SK-N-SH (cell line): ENCODE measurements at regions not wholly inside any gene's neighbourhood (a gene's known extent, or its start where the extent isn't known, plus 50 kb on each side); places are given as distances from the start of the nearest gene placed in this dataset.
"Not testable (repeated sequence)": the region's sequence is repeated elsewhere in the genome, so short reads cannot be mapped to it uniquely, and the experiment has no call there.

Experiments used
- CTCF ChIA-PET: fragments of 300-600, 350-600 bp; formaldehyde crosslinking; extraction: SDS; loops from one replicate; lab custom pipeline; 2021; lab: Yijun Ruan, JAX
- POLR2A ChIA-PET: fragments of 350-600 bp; sonication (Branson Sonifier 250); formaldehyde crosslinking; extraction: SDS; loops from one replicate; lab custom pipeline; 2020; ENCODE audit warnings: antibody characterized with exemption, inconsistent platforms; lab: Yijun Ruan, JAX
- DNase-seq: peaks from one replicate; pipeline ENCODE4 v3.0.0; 2012
- H2AFZ ChIP-seq: fragments of 200-600 bp; sonication (generic); 2 replicates; pipeline ENCODE4 v1.8.1; 2016; ENCODE audit warnings: antibody characterized with exemption, mild to moderate bottlenecking, low read depth
- H3F3A ChIP-seq: fragments of 200-600 bp; sonication (generic); replicated peaks from 2 replicates; pipeline ENCODE3; 2016; ENCODE audit warnings: antibody characterized with exemption, mild to moderate bottlenecking; ENCODE audit not compliant: insufficient read depth
- H3K27ac ChIP-seq, 2 experiments: fragments of 200-500 bp in 1 of 2; fragments of 200-600 bp in 1 of 2; sonication (Bioruptor generic) in 1 of 2; sonication (generic), shearing (Covaris generic) in 1 of 2; 2 replicates each; pipeline versions ENCODE4 v1.5.1 to v1.6.1; 2014 to 2016; ENCODE audit warnings: low read depth in 2 of 2, inconsistent platforms in 1 of 2, low read length in 1 of 2, mild to moderate bottlenecking in 1 of 2, mixed read lengths in 1 of 2
- H3K27me3 ChIP-seq: fragments of 200-600 bp; sonication (generic), shearing (Covaris generic); 2 replicates; pipeline ENCODE4 v1.6.1; 2016; ENCODE audit warnings: mixed run types; ENCODE audit not compliant: insufficient read depth
- H3K36me3 ChIP-seq, 2 experiments: fragments of 200-500 bp in 1 of 2; fragments of 200-600 bp in 1 of 2; sonication (Bioruptor generic) in 1 of 2; sonication (generic) in 1 of 2; replicated peaks in 1 of 2; 2 replicates each; pipeline versions ENCODE3 to v1.5.1; 2014 to 2016; ENCODE audit warnings: low read length in 1 of 2, mild to moderate bottlenecking in 1 of 2; ENCODE audit not compliant: insufficient read depth in 2 of 2, control insufficient read depth in 1 of 2
- H3K4me1 ChIP-seq, 2 experiments: fragments of 200-500 bp in 1 of 2; fragments of 200-600 bp in 1 of 2; sonication (Bioruptor generic) in 1 of 2; sonication (generic), shearing (Covaris generic) in 1 of 2; 2 replicates each; pipeline versions ENCODE4 v1.5.1 to v1.6.1; 2014 to 2016; ENCODE audit warnings: low read depth in 1 of 2, low read length in 1 of 2, mixed run types in 1 of 2; ENCODE audit not compliant: insufficient read depth in 2 of 2, control insufficient read depth in 1 of 2
- H3K4me2 ChIP-seq: fragments of 200-600 bp; sonication (generic), shearing (Covaris generic); 2 replicates; pipeline ENCODE4 v1.6.1; 2017; ENCODE audit warnings: mixed run types
- H3K4me3 ChIP-seq, 2 experiments: fragments of 200-500 bp in 1 of 2; fragments of 200-600 bp in 1 of 2; sonication (Bioruptor generic) in 1 of 2; sonication (generic), shearing (Covaris generic) in 1 of 2; 2 replicates each; pipeline versions ENCODE4 v1.5.1 to v1.8.1; 2014 to 2016; ENCODE audit warnings: low read depth in 2 of 2, inconsistent platforms in 1 of 2, low read length in 1 of 2, mild to moderate bottlenecking in 1 of 2, mixed read lengths in 1 of 2, moderate library complexity in 1 of 2
- H3K79me2 ChIP-seq: fragments of 200-600 bp; sonication (generic); 2 replicates; pipeline ENCODE4 v1.8.1; 2017; ENCODE audit warnings: mild to moderate bottlenecking; ENCODE audit not compliant: insufficient read depth
- H3K9ac ChIP-seq: fragments of 200-600 bp; sonication (generic); 2 replicates; pipeline ENCODE4 v1.6.1; 2017; ENCODE audit warnings: mixed run types
- H3K9me2 ChIP-seq: fragments of 200-600 bp; sonication (generic); 2 replicates; pipeline ENCODE4 v1.6.1; 2017; ENCODE audit warnings: mixed run types
- H3K9me3 ChIP-seq: fragments of 200-600 bp; sonication (generic); 2 replicates; pipeline ENCODE4 v1.6.1; 2017; ENCODE audit warnings: mixed run types, mild to moderate bottlenecking, moderate library complexity
- H4K20me1 ChIP-seq: fragments of 200-600 bp; sonication (generic); 2 replicates; pipeline ENCODE4 v1.6.1; 2017; ENCODE audit warnings: mild to moderate bottlenecking, mixed run types; ENCODE audit not compliant: insufficient read depth
- GATA2 ChIP-seq: sonication (generic); formaldehyde crosslinking; IDR thresholded peaks from 2 replicates; pipeline ENCODE4 v1.5.0; 2020; ENCODE audit warnings: mild to moderate bottlenecking, missing genetic modification reagents
- IRF3 ChIP-seq: fragments of 150-350 bp; IDR thresholded peaks from 2 replicates; pipeline ENCODE4 v1.6.1; 2016; ENCODE audit warnings: mild to moderate bottlenecking, low read depth, low read length
- JUND ChIP-seq: IDR thresholded peaks from 2 replicates; pipeline ENCODE4 v1.4.0; 2012
- MEF2A ChIP-seq: IDR thresholded peaks from 2 replicates; pipeline ENCODE4 v1.4.0; 2012; ENCODE audit warnings: low read depth, borderline replicate concordance
- MXI1 ChIP-seq: IDR thresholded peaks from 2 replicates; pipeline ENCODE4 v1.6.1; 2012; ENCODE audit warnings: mild to moderate bottlenecking, low read depth, low read length, improper control_type of control experiment
- RXRA ChIP-seq: IDR thresholded peaks from 2 replicates; pipeline ENCODE4 v1.4.0; 2012; ENCODE audit warnings: low read depth, mild to moderate bottlenecking, borderline replicate concordance
- SIN3A ChIP-seq: IDR thresholded peaks from 2 replicates; pipeline ENCODE4 v1.6.1; 2012; ENCODE audit warnings: low read depth, mild to moderate bottlenecking, low read length, moderate library complexity, borderline replicate concordance
- USF1 ChIP-seq: IDR thresholded peaks from 2 replicates; pipeline ENCODE4 v1.4.0; 2012; ENCODE audit warnings: low read depth, borderline replicate concordance
- YY1 ChIP-seq: IDR thresholded peaks from 2 replicates; pipeline ENCODE4 v1.4.0; 2012; ENCODE audit warnings: low read depth, mild to moderate bottlenecking
- ZBTB33 ChIP-seq: IDR thresholded peaks from 2 replicates; pipeline ENCODE4 v1.4.0; 2012; ENCODE audit warnings: low read depth, borderline replicate concordance
- WGBS: methylation state at CpG from one replicate; pipeline ENCODE4 v1.1.6; 2017; ENCODE audit warnings: low lambda C conversion rate; 5-methylcytosine and 5-hydroxymethylcytosine counted together

GRCh38 chr6:166700871-166701270 lies 73.8 kb upstream of the RPS6KA2 start:
- H4K20me1 ChIP-seq, H3F3A ChIP-seq, DNase-seq, H3K79me2 ChIP-seq, H3K4me3 ChIP-seq, POLR2A ChIA-PET, H2AFZ ChIP-seq, H3K9me2 ChIP-seq, CTCF ChIA-PET, H3K4me1 ChIP-seq, H3K27ac ChIP-seq, H3K4me2 ChIP-seq, H3K9ac ChIP-seq, H3K9me3 ChIP-seq, H3K36me3 ChIP-seq, H3K27me3 ChIP-seq: not testable (repeated sequence)
- 66% methylated on average over 3 of the region's 3 CpGs for WGBS

GRCh38 chr6:166697113-166697512 lies 70.1 kb upstream of the RPS6KA2 start:
- no peaks in the 10 kb centered on the region for H3K9me2 ChIP-seq
- 59% methylated on average over 4 of the region's 4 CpGs for WGBS
- CTCF ChIA-PET: no interaction called here

GRCh38 chr6:166693880-166694279 lies 66.8 kb upstream of the RPS6KA2 start:
- no peak overlapping the region for H3K9ac ChIP-seq
- no peak for DNase-seq
- H3K4me2 ChIP-seq: no peak overlapping the region
- H3K9me2 ChIP-seq: no peaks in the 10 kb centered on the region
- POLR2A ChIA-PET: no interaction called here
- no peak overlapping the region for H2AFZ ChIP-seq
- no peaks in the 10 kb centered on the region for H3K36me3 ChIP-seq
- H4K20me1 ChIP-seq: no peaks in the 10 kb centered on the region
- WGBS: 92% methylated on average over 7 of the region's 7 CpGs
- peaks cover 5% of the 10 kb centered on the region for H3F3A ChIP-seq
- no peaks in the 10 kb centered on the region; the same call in 1 of the 2 replicates for H3K27me3 ChIP-seq
- H3K4me1 ChIP-seq: peaks cover 6 to 7% of the 10 kb centered on the region in 2 experiments; a peak in 3 of 4 replicates
- H3K27ac ChIP-seq: no peak overlapping the region
- no peak for TF ChIP-seq MEF2A
- no peak for TF ChIP-seq ZBTB33
- no peak for TF ChIP-seq MXI1
- TF ChIP-seq YY1: no peak
- no peak for TF ChIP-seq SIN3A
- TF ChIP-seq RXRA: no peak
- no peak for TF ChIP-seq JUND
- TF ChIP-seq GATA2 (CRISPR knock-in tag): no peak
- no peak for TF ChIP-seq IRF3
- TF ChIP-seq USF1: no peak
- CTCF ChIA-PET: no interaction called here
- H3K9me3 ChIP-seq: no peaks in the 10 kb centered on the region
- no peak overlapping the region for H3K4me3 ChIP-seq
- H3K79me2 ChIP-seq: no peaks in the 10 kb centered on the region

More at GRCh38 chr6:166697113-166697512, 70.1 kb upstream of the RPS6KA2 start:
- no peaks in the 10 kb centered on the region for H3F3A ChIP-seq
- no peak overlapping the region for H3K4me3 ChIP-seq
- POLR2A ChIA-PET: no interaction called here
- no peak overlapping the region for H3K27ac ChIP-seq
- H3K4me1 ChIP-seq: no peaks in the 10 kb centered on the region
- no peak overlapping the region for H3K9ac ChIP-seq
- no peak overlapping the region for H2AFZ ChIP-seq
- H3K36me3 ChIP-seq: no peaks in the 10 kb centered on the region
- no peaks in the 10 kb centered on the region; the same call in 1 of the 2 replicates for H3K27me3 ChIP-seq
- H3K4me2 ChIP-seq: no peak overlapping the region
- DNase-seq: no peak
- H4K20me1 ChIP-seq: no peaks in the 10 kb centered on the region
- no peaks in the 10 kb centered on the region for H3K9me3 ChIP-seq
- no peak for TF ChIP-seq RXRA
- H3K79me2 ChIP-seq: no peaks in the 10 kb centered on the region
